IPS DF 6.9 (cell line): ENCODE measurements at regions not wholly inside any gene's neighbourhood (a gene's known extent, or its start where the extent isn't known, plus 50 kb on each side); places are given as distances from the start of the nearest gene placed in this dataset.

Experiments used
- DNase-seq: peaks from one replicate; pipeline ENCODE4 v3.0.0-alpha.2; 2013; ENCODE audit warnings: low read depth, low spot score
- H3K27ac ChIP-seq: one replicate; pipeline ENCODE4 v1.5.1; 2013; ENCODE audit warnings: low read length, control low read depth
- H3K27me3 ChIP-seq: 2 replicates; pipeline ENCODE4 v1.6.1; 2013; ENCODE audit warnings: mild to moderate bottlenecking, low read length; ENCODE audit not compliant: control insufficient read depth, insufficient read depth
- H3K36me3 ChIP-seq: 2 replicates; pipeline ENCODE4 v1.6.1; 2013; ENCODE audit warnings: low read length; ENCODE audit not compliant: control insufficient read depth, insufficient read depth
- H3K4me1 ChIP-seq: 2 replicates; pipeline ENCODE4 v1.6.1; 2013; ENCODE audit warnings: low read length; ENCODE audit not compliant: control insufficient read depth, insufficient read depth
- H3K4me3 ChIP-seq: 2 replicates; pipeline ENCODE4 v1.5.1; 2013; ENCODE audit warnings: mild to moderate bottlenecking, low read length
- H3K9me3 ChIP-seq: 2 replicates; pipeline ENCODE4 v1.6.1; 2013; ENCODE audit warnings: low read length, inconsistent platforms; ENCODE audit not compliant: control insufficient read depth, insufficient read depth
- WGBS: extraction: QIAGEN DNeasy Blood & Tissue Kit; methylation state at CpG from one replicate; pipeline ENCODE4 v1.1.7; 2013; ENCODE audit warnings: mixed read lengths, missing lambda C conversion rate; ENCODE audit not compliant: insufficient read length, insufficient coverage; 5-methylcytosine and 5-hydroxymethylcytosine counted together

DNA sequence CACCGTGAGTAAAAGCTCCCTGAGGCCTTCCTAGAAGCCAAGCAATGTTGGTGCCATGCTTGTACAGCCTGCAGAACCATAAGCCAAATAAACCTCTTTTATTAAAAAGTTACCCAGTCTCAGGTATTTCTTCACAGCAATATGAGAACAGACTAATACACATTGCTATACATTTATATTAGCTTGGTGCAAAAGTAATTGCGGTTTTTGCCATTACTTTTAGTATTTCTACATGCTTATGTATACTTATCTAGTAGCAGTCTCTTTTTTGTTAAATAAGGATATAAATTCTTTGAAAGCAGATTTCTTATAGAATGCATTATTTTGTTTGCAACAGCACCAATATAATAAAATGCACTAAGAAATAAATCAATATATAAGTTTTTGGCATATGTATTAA lies 619.6 kb downstream of the FSCB start:
- H3K4me1 ChIP-seq: no peaks in the 10 kb centered on the region
- no peak overlapping the region for H3K27ac ChIP-seq
- no peaks in the 10 kb centered on the region for H3K9me3 ChIP-seq
- H3K4me3 ChIP-seq: no peak overlapping the region
- no peak for DNase-seq
- no peaks in the 10 kb centered on the region for H3K36me3 ChIP-seq
- WGBS: no CpG with 5 or more reads among the region's 2 CpGs
- no peaks in the 10 kb centered on the region for H3K27me3 ChIP-seq

DNA sequence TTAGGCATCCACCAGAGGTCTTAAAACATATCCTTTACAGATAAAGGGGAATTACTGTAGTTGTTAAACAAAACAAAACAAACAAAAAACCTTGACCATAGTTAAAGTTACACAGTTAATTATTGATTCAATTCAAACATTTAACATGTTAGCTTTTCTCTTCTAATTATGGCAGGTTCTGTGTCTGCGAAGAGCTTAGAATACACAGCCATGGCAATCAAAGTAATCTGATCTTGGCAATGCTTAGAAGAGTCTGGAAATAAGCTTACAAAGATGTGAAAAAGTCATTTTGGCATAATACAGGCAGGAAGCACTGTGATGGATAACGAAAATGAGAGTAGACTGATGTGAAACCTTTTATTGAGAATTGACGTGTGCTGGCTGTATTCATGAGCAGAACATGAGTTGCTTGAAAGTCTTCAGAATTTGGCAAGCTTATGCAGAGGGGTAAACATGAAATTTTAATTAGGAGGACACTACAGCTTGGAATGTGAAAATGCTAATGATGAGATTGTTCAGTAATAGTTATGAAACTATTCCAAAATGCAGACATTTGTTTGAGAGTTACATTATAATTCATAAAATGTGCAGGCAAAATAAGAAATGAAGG lies 629.6 kb downstream of the FSCB start:
- Histone ChIP-seq H3K9me3 (no peaks in the 10 kb centered on the region), H3K36me3 (no peaks in the 10 kb centered on the region), H3K27ac (no peak overlapping the region), H3K27me3 (no peaks in the 10 kb centered on the region), H3K4me1 (peaks cover 2% of the 10 kb centered on the region; the same call in 1 of the 2 replicates), H3K4me3 (no peak overlapping the region)
- no CpG with 5 or more reads among the region's 3 CpGs for WGBS
- DNase-seq: no peak

DNA sequence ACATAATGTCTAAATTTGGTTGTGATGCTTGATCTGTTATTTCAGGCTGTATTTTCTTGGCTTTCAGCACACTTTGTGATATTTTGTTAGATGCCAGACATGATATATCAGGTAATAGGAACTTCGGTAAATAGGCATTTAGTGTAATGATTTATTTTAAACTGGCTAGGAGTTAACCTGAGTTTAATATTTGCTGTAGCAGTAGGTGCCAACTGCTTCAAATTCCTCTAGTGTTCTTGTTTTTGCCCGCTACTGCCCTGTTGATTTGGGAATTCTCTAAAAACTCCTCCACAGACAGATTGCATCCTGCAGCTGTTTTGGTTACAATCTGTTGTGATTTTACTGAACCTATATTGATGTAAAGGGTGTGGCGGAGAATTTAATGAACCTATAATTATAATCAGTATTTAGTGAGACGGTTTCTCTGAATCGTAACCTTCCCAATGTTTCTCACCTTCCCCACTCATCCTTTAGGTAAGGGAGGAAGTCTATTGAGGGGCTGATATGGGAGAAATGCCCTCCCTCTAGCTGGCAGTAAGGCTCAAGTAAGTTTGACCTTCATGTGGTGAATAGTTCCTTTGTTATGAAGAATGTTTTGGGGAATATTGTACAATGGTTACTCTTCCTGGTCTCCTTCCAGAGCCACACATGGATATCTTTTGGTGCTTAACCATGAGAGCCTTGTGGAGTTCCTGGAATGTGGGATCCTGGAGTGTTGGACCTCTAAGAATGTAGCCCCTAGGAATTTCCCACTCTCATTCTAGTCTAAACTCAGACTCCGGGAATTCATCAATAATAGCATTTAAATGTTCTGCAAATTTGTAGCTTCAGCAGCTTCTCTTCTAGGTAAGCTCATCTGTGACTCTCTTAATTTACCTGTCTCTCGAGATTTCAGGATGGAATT lies 634.1 kb downstream of the FSCB start:
- DNase-seq: peak; percentile 64
- Histone ChIP-seq H3K9me3 (no peaks in the 10 kb centered on the region), H3K4me1 (peaks cover 4% of the 10 kb centered on the region; the same call in 1 of the 2 replicates), H3K27ac (no peak overlapping the region), H3K36me3 (no peaks in the 10 kb centered on the region), H3K27me3 (no peaks in the 10 kb centered on the region), H3K4me3 (no peak overlapping the region)
- no CpG with 5 or more reads among the region's 7 CpGs for WGBS

DNA sequence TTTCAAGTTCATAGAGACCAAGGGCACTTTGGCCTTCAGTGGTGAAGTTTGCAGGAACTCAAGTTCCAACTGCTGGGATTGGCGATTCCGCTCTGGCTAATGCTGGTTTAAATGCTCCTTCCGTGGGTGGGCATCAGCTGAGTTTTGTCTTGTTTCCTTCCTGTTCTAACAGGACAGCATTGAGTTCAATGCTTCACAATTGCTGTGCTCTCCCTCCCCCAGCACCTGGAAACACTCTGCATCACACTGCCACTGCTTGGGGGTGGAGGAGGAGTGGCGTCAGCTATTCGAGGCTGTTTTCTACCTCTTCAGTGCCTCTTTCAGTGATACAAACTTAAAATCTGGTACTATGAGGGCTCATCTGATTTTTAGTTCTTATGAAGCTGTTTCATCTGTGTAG lies 634.9 kb downstream of the FSCB start:
- Histone ChIP-seq H3K9me3 (no peaks in the 10 kb centered on the region), H3K36me3 (no peaks in the 10 kb centered on the region), H3K27me3 (no peaks in the 10 kb centered on the region), H3K4me3 (no peak overlapping the region), H3K27ac (no peak overlapping the region), H3K4me1 (peaks cover 4% of the 10 kb centered on the region; the same call in 1 of the 2 replicates)
- WGBS: no CpG with 5 or more reads among the region's 5 CpGs
- peak; percentile 70 for DNase-seq

GRCh38 chr14:43858981-43859380 lies 648.1 kb downstream of the FSCB start:
- no peak for DNase-seq
- no peaks in the 10 kb centered on the region for H3K36me3 ChIP-seq
- H3K27ac ChIP-seq: no peak overlapping the region

GRCh38 chr14:43855556-43855955 lies 651.5 kb downstream of the FSCB start:
- Histone ChIP-seq H3K36me3 (no peaks in the 10 kb centered on the region), H3K9me3 (no peaks in the 10 kb centered on the region), H3K4me3 (no peak overlapping the region), H3K27ac (no peak overlapping the region), H3K27me3 (no peaks in the 10 kb centered on the region), H3K4me1 (no peaks in the 10 kb centered on the region)
- WGBS: no CpG with 5 or more reads among the region's 3 CpGs
- no peak for DNase-seq

More at GRCh38 chr14:43858981-43859380, 648.1 kb downstream of the FSCB start:
- no peaks in the 10 kb centered on the region for H3K4me1 ChIP-seq
- no peak overlapping the region for H3K4me3 ChIP-seq
- H3K27me3 ChIP-seq: no peaks in the 10 kb centered on the region
- no peaks in the 10 kb centered on the region for H3K9me3 ChIP-seq

GRCh38 chr14:43853541-43853940 lies 653.5 kb downstream of the FSCB start:
- Histone ChIP-seq H3K9me3 (no peaks in the 10 kb centered on the region), H3K36me3 (no peaks in the 10 kb centered on the region), H3K27ac (no peak overlapping the region), H3K4me3 (no peak overlapping the region), H3K27me3 (no peaks in the 10 kb centered on the region), H3K4me1 (no peaks in the 10 kb centered on the region)
- no peak for DNase-seq
- WGBS: no CpG with 5 or more reads among the region's 1 CpG

GRCh38 chr14:43803076-43803689 lies 703.9 kb downstream of the FSCB start:
- Histone ChIP-seq H3K27ac (no peak overlapping the region), H3K9me3 (no peaks in the 10 kb centered on the region)
- no CpG with 5 or more reads among the region's 2 CpGs for WGBS

DNA sequence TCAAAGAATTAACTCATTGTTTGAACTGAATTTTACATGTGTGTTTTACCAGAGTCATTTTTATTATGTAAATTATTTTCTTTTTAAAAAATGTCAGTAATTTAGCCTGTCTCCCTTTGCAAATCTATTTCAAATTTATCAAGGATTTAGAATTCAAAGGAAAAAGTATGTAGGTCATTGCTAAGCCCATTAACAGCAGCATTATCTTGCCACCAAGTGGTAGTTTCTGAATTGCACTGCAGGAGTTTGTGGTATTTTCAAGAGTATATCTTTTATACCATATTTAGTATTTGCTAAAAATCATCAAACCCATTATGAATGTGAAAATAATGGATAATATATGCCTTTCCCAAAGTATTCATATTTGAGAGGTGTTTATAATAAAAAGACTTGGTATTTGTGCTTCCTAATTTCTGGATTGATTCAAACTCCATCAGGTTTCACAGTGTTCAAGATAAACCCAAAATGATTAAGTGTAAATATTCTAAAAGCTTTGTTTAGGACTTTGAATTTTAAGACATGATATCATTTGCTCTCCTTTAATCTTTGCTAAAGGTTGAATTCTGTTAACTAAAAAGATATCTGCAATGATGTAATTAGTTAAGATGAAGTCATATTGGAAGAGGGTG lies 711.4 kb downstream of the FSCB start:
- Histone ChIP-seq H3K36me3 (no peaks in the 10 kb centered on the region), H3K4me1 (no peaks in the 10 kb centered on the region), H3K27ac (no peak overlapping the region), H3K4me3 (no peak overlapping the region), H3K9me3 (no peaks in the 10 kb centered on the region), H3K27me3 (no peaks in the 10 kb centered on the region)
- DNase-seq: peak; percentile 18

More at GRCh38 chr14:43803076-43803689, 703.9 kb downstream of the FSCB start:
- H3K27me3 ChIP-seq: no peaks in the 10 kb centered on the region
- H3K4me3 ChIP-seq: no peak overlapping the region
- DNase-seq: no peak
- H3K4me1 ChIP-seq: no peaks in the 10 kb centered on the region
- H3K36me3 ChIP-seq: no peaks in the 10 kb centered on the region

DNA sequence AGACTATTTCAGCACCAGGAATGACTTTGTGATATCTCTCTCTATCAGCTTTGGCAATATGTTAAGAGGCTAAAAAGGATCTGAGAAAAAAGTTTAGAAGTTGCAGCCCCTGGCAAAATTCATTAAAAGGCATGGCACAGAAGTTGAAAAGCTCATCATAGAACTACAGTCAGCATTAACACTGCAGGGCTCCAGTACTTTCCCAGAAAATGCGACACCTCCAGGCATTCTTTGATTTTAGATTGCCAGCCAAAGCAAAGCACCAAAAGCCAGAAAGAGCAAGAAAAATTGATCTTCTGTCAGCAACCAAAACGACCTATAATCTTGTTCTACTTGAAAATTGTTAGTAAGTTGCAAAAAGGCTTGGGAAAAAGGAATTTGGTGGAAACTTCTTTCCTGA lies 713.5 kb downstream of the FSCB start:
- no peaks in the 10 kb centered on the region for H3K9me3 ChIP-seq
- H3K4me1 ChIP-seq: no peaks in the 10 kb centered on the region
- H3K36me3 ChIP-seq: no peaks in the 10 kb centered on the region
- no peaks in the 10 kb centered on the region for H3K27me3 ChIP-seq
- no peak for DNase-seq
- no CpG with 5 or more reads among the region's 2 CpGs for WGBS
- H3K27ac ChIP-seq: no peak overlapping the region
- no peak overlapping the region for H3K4me3 ChIP-seq
